NCI-H1930 (cell line): ENCODE measurements at regions not wholly inside any gene's neighbourhood (a gene's known extent, or its start where the extent isn't known, plus 50 kb on each side); places are given as distances from the start of the nearest gene placed in this dataset.

Source experiments
- DNase-seq, 2 experiments: peaks; one replicate each; lab custom pipeline; 2025; lab: John Stamatoyannopoulos, UW

DNA sequence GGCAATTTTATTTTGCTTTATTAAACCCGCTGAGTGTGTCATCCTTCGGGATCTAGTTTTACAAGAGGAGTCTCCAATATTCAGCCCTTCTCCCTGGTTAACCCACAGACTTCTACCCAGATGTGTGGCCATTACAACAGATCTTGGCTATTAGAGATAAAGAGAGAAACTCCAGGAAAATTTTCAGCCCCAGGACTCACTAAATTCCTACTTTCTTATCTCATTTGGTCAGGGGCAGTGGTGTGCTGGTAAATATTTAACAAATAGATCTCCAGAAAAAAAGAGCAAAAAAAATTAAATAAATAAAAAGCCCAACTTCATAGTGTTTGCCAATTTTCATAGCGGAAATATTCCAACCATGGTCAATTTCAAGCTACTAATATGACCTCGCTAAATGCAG, 168.4 kb downstream of the RND3 start:
- no peak for DNase-seq

GRCh38 chr2:150312271-150312670, 175.2 kb downstream of the RND3 start:
- DNase-seq: no peak

GRCh38 chr2:150309311-150310080, 178.0 kb downstream of the RND3 start:
- no peak for DNase-seq

DNA sequence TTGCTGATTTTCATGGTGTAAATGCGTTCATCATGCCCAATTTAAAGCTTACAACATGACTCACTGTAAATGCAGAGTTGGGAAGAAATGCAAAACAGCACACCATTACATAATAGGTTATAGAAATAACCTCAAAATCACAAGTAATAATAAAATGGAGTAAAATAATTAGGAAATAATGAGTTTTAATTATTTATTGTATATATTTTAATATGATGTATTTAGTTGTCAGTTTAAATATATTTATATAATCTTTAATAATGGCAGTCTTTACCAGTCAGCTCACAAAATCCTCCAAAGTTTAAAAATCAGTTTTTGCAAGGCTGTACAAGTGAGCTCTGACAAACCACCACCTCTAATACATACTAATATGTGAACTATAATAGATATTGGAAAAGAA, 180.2 kb downstream of the RND3 start:
- DNase-seq: no peak

GRCh38 chr2:150303281-150303680, 184.2 kb downstream of the RND3 start:
- DNase-seq: no peak

- no peak for DNase-seq
Observed at GRCh38 chr2:150298571-150299305, 188.7 kb downstream of the RND3 start.

- DNase-seq: no peak
Observed at GRCh38 chr2:150296770-150297546, 190.5 kb downstream of the RND3 start.

DNA sequence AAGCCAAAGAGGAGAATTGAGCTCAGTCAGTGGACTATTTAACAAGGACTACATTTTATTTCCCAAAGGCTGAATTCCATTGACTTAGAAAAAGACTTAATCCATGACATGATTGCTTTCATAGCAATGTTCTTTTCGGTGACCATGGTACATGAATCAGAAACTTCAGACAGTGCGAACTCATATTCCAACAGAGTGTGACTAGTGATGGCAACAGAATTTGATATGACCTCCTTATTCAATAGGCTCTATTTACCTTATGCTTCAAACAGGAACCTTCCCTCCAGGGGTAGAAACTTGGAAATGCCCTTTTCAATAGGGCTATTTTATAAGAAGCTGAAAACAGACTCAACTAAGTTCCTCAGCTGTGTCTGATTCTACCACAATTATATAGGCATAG, 191.9 kb downstream of the RND3 start:
- DNase-seq: no peak

DNA sequence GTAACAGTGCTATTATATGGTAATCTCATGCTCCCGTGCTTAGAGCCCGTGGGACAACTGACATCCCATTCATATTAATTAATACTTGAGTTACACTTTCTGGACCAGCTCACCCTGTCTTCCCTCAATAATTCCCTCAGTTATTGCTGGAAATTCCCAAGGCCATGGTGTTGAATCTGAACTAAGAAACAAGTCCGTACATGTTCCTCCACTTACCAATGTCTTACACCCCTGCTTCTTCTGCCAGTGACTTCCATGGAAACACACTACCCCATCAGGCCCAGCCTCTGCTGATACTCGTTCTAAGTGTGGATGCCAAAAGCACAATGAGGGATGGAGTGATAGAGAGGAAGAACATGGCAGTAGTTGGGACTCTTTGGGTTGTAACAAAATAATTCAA, 193.7 kb downstream of the RND3 start:
- no peak for DNase-seq

DNA sequence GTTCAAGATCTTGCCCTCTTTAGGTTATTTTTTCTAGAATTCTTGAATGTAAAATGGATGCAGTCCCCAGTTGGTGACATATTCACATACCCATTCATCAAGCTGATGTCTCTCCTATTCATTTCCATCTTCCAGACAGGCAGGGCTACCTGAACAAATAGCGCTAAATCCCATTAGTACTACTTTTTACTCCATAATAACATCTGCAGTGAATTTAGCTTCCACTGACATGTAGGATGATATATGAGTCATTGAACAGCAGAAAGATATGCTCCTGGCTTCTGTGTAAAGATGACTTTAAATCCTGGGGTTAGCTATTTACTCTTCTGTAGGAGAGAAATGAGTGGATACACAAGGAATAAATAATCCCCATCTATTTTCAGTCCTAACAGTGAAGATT, 194.7 kb downstream of the RND3 start:
- DNase-seq: no peak

DNA sequence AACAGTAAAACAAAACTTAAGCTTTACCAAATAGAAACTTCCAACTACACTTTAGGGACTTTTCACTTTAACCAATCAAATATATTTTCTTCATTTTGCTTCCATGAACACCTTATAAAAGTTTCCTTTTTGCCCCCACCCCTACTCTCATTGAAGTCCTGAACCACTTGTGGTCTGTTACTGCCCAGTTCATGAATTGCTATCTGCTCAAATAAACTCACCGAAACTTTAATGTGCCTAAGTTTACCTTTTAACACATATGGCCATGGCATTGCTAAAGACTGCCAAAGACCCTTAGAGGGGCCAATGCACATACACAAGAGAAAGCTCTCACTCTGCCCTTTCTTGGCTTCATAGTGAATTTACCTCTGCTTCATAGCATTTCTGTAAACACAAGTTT, 195.3 kb downstream of the RND3 start:
- DNase-seq: no peak

GRCh38 chr2:150286730-150287362, 200.6 kb downstream of the RND3 start:
- DNase-seq: no peak

DNA sequence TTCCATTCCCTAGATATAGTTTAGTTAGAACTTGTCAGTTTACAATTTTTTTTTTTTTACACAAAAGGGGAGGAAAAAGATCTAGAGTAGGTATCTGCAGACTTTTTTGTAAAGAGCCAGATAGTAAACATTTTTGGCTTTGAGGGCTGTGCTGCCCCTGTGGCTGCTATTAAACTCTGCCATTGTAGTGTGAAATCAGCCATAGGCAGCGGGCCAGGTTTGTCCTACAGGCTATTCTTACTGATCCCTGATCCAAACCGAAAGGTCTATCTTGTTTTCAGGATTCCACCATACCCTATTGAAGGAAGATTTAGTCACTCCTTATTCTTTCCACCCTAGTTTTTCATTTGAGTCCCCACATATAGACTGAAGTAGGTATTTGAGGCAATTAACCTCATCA, 203.4 kb downstream of the RND3 start:
- no peak for DNase-seq

GRCh38 chr2:150282771-150283371, 204.6 kb downstream of the RND3 start:
- DNase-seq: no peak

DNA sequence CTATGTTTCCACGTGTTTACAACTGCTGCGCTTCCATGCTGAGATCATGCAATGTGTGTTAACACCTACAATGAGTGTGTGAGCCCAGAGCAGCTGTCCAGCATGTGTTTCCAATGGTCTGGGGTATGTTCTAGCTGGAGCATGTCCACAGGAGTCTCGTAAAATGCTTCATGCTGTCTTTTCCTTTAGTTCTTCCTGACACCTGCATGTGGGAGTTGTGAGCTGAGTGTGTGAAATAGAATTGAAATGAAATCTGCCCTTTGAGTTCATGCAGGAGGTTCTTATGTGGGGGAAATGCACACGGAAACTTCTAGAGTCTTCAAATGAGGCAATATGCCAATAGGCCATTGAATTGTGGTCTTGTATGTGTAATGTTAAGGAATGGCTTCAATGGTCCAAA, 205.1 kb downstream of the RND3 start:
- DNase-seq: no peak

GRCh38 chr2:150280231-150280630, 207.2 kb downstream of the RND3 start:
- no peak for DNase-seq

- DNase-seq: no peak
Observed at GRCh38 chr2:150279686-150280085, 207.8 kb downstream of the RND3 start.

GRCh38 chr2:150276737-150277136, 210.7 kb downstream of the RND3 start:
- no peak for DNase-seq

- DNase-seq: no peak
Observed at GRCh38 chr2:150274108-150274507, 213.4 kb downstream of the RND3 start.

GRCh38 chr2:150271952-150272802, 215.3 kb downstream of the RND3 start:
- no peak for DNase-seq
